ENCODE measurements at regions not wholly inside any gene's neighbourhood (a gene's known extent, or its start where the extent isn't known, plus 50 kb on each side); places are given as distances from the start of the nearest gene placed in this dataset.
"Not testable (repeated sequence)": the region's sequence is repeated elsewhere in the genome, so short reads cannot be mapped to it uniquely, and the experiment has no call there.

DNA sequence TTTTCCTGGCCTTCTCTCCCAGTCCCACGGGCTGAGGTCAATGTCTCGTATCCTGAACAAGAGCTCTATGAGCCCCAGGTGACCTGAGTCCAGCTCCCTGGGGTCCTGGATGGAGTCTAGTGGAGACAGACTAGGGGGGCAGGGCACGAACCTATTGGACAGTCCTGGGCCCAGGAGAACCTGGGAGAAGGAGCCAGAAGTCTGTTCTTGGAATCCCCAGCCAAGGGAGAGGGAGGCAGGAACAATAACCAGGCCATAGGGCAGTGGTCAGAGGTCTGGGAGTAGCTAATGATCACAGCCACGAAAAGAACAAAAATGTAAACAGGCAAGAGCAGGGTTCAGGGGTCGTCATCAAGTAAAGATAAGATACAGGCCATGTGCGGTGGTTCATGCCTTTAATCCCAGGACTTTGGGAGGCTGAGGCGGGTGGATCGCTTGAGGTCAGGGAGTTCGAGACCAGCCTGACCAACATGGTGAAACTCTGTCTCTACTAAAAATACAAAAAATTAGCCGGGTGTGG, 60.8 kb downstream of the COPRS start:
- H3K4me1 ChIP-seq = no peaks in the 10 kb centered on the region
- H3K27ac ChIP-seq = no peak overlapping the region
- H2AFZ ChIP-seq = no peak overlapping the region
- H3K9me3 ChIP-seq (ENCODE audit: control insufficient read depth, low read length) = no peaks in the 10 kb centered on the region
- H3K27me3 ChIP-seq (ENCODE audit: control insufficient read depth, insufficient read depth, low read length) = no peaks in the 10 kb centered on the region
- no peaks in the 10 kb centered on the region for H3K79me2 ChIP-seq
- TF ChIP-seq, protein P1, sequence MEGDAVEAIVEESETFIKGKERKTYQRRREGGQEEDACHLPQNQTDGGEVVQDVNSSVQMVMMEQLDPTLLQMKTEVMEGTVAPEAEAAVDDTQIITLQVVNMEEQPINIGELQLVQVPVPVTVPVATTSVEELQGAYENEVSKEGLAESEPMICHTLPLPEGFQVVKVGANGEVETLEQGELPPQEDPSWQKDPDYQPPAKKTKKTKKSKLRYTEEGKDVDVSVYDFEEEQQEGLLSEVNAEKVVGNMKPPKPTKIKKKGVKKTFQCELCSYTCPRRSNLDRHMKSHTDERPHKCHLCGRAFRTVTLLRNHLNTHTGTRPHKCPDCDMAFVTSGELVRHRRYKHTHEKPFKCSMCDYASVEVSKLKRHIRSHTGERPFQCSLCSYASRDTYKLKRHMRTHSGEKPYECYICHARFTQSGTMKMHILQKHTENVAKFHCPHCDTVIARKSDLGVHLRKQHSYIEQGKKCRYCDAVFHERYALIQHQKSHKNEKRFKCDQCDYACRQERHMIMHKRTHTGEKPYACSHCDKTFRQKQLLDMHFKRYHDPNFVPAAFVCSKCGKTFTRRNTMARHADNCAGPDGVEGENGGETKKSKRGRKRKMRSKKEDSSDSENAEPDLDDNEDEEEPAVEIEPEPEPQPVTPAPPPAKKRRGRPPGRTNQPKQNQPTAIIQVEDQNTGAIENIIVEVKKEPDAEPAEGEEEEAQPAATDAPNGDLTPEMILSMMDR (IDR thresholded peaks at IDR 0.05) = no peak
- H3K4me2 ChIP-seq (ENCODE audit: low read length) = no peak overlapping the region
- no peak overlapping the region for H3K4me3 ChIP-seq (ENCODE audit: low read depth, low read length)
- H3K36me3 ChIP-seq (ENCODE audit: control insufficient read depth, insufficient read depth, low read length) = no peaks in the 10 kb centered on the region
- H3K9ac ChIP-seq = no peak overlapping the region

DNA sequence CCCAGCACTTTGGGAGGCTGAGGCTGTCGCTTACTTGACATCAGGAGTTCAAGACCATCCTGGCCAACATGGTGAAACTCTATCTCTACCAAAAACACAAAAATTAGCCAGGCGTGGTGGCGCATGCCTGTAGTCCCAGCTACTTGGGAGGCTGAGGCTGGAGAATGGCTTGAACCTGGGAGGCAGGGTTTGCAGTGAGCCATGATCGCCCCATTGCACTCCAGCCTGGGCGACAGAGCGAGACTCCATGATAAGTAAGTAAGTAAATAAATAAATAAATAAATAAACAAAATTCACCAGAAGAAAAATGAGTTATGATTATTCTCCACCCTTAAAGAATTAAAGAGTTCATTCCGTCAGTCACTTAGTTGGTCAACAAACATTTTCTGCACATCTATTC, 63.1 kb downstream of the COPRS start:
- H3K4me2 ChIP-seq (ENCODE audit: low read length) = not testable (repeated sequence)

DNA sequence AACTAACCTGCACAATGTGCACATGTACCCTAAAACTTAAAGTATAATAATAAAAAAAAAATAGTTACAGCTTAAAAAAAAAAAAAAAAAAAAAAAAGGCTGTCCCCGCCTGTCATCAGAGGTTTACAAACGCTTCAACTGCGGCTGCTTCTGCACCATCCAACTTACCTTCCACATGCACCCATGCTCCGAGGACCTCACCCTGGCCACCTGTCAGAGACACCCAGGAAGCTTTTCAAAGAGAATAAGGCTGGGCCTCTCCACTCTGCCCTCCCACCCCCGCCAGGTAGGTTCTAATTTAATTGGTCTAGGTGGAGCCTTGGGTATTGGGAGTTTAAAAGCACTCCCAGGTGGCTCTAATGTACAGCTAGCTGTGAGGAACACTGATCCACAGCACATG, 64.9 kb downstream of the COPRS start:
- Histone ChIP-seq H2AFZ (no peak overlapping the region), H3K36me3 (ENCODE audit: control insufficient read depth, insufficient read depth, low read length) (no peaks in the 10 kb centered on the region), H3K4me1 (no peaks in the 10 kb centered on the region), H3K9me3 (ENCODE audit: control insufficient read depth, low read length) (no peaks in the 10 kb centered on the region), H3K4me3 (ENCODE audit: low read depth, low read length) (no peak overlapping the region), H3K27me3 (ENCODE audit: control insufficient read depth, insufficient read depth, low read length) (no peaks in the 10 kb centered on the region), H3K9ac (no peak overlapping the region), H3K79me2 (no peaks in the 10 kb centered on the region), H3K4me2 (ENCODE audit: low read length) (no peak overlapping the region), H3K27ac (no peak overlapping the region)
- TF ChIP-seq, protein P1 (IDR thresholded peaks at IDR 0.05) = no peak

More for the DNA sequence above, 63.1 kb downstream of the COPRS start:
- H3K9me3 ChIP-seq (ENCODE audit: control insufficient read depth, low read length); H3K27ac ChIP-seq; H3K79me2 ChIP-seq; H3K36me3 ChIP-seq (ENCODE audit: control insufficient read depth, insufficient read depth, low read length); H3K9ac ChIP-seq; H2AFZ ChIP-seq; H3K4me1 ChIP-seq; H3K4me3 ChIP-seq (ENCODE audit: low read depth, low read length); H3K27me3 ChIP-seq (ENCODE audit: control insufficient read depth, insufficient read depth, low read length): not testable (repeated sequence)

- H3K9me3 ChIP-seq (ENCODE audit: control insufficient read depth, low read length); H3K36me3 ChIP-seq (ENCODE audit: control insufficient read depth, insufficient read depth, low read length); H3K9ac ChIP-seq; H3K4me3 ChIP-seq (ENCODE audit: low read depth, low read length); H2AFZ ChIP-seq; H3K27me3 ChIP-seq (ENCODE audit: control insufficient read depth, insufficient read depth, low read length); H3K27ac ChIP-seq; H3K4me2 ChIP-seq (ENCODE audit: low read length); H3K4me1 ChIP-seq; H3K79me2 ChIP-seq: not testable (repeated sequence)
Observed at GRCh38 chr17:31793634-31794033, 65.4 kb downstream of the COPRS start.

DNA sequence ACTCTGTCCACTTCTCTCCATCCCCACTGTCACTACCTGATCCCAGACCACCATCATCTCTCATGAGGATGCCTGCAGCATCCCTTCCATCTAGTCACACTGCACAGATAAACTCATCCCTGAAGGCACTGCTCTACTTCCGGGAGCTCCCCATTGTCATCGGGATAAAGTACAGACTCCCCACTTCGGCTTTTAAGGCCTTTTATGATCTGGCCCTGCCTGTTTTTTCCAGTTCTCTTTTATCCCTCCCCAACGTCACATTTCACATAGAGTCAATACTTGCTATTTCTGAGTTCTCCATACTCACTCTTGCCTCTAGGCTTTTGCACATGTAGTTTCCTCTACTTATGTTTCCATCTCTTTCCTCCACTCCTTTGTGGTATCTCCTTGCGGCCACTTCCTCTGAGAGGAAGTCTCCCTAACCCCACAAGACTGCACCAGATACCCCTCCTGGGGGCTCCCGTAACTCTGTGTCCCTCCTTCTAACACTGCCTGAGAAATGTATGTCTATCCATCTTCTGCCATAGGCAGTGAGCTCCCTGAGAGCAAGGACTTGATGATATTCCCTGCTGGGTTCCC, 66.9 kb downstream of the COPRS start:
- Histone ChIP-seq H3K27ac (no peak overlapping the region), H3K4me2 (ENCODE audit: low read length) (no peak overlapping the region), H2AFZ (no peak overlapping the region), H3K9ac (no peak overlapping the region), H3K27me3 (ENCODE audit: control insufficient read depth, insufficient read depth, low read length) (no peaks in the 10 kb centered on the region), H3K79me2 (no peaks in the 10 kb centered on the region), H3K9me3 (ENCODE audit: control insufficient read depth, low read length) (no peaks in the 10 kb centered on the region), H3K4me3 (ENCODE audit: low read depth, low read length) (no peak overlapping the region), H3K36me3 (ENCODE audit: control insufficient read depth, insufficient read depth, low read length) (no peaks in the 10 kb centered on the region), H3K4me1 (no peaks in the 10 kb centered on the region)
- TF ChIP-seq, protein P1 (IDR thresholded peaks at IDR 0.05) = no peak

Data from parathyroid adenoma (tissue), 2 donors.